ENCODE measurements at regions not wholly inside any gene's neighbourhood (a gene's known extent, or its start where the extent isn't known, plus 50 kb on each side); places are given as distances from the start of the nearest gene placed in this dataset.

DNA sequence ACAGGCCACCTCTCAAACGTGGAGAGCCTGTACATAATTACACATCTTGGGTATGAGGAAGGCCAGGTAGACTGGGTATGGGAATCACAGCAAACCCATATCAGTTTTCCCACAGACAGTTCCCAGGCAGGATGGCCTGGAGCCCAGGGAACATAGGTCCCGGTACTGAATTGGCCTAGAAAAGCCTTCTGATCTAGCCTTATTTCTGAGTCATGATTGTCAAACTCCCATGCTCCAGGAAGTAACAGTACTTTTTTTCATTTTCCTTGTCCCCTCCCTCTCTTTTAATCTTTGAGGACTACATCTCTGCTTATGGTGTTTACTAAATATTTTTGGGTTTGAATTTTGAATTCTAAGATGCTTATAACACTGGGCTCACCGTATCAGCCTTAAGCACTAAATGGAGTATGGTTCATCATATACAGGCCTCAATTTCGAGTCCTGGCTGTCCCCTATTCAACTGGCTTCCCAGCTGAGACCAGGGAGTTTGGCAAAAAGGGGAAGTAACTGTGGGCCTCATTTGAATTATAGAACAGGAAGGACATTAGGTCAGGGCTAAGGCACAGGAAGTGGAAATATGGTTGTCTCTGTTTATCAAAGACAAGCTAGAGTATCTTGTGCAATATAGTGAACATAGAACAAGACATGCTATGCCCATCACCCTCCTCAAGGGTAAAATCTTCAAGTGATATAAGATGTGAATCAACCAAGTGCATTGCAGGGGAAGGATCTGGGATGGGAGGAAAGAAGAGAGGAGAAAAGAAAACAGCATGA, 494.6 kb downstream of the NTRK3 start:
- Histone ChIP-seq H3K4me1 (ENCODE audit: insufficient read depth) (no peaks in the 10 kb centered on the region), H3K4me2 (no peak overlapping the region), H3K9me2 (ENCODE audit: insufficient read depth) (no peaks in the 10 kb centered on the region; the same call in 1 of the 2 replicates), H3K27ac (ENCODE audit: low read depth) (no peak overlapping the region), H4K20me1 (replicated peaks; ENCODE audit: insufficient read depth) (no peaks in the 10 kb centered on the region), H3K79me2 (replicated peaks; ENCODE audit: insufficient read depth) (no peaks in the 10 kb centered on the region), H3F3A (replicated peaks; ENCODE audit: low read depth) (no peaks in the 10 kb centered on the region), H3K4me3 (no peak overlapping the region), H3K36me3 (ENCODE audit: insufficient read depth) (no peaks in the 10 kb centered on the region), H3K27me3 (ENCODE audit: insufficient read depth) (no peaks in the 10 kb centered on the region), H2AFZ (no peak overlapping the region)
- ATAC-seq: no peak
- H3K36me3 Mint-ChIP-seq (ENCODE audit: low read depth): no peaks in the 10 kb centered on the region
- DNase-seq (ENCODE audit: low spot score): no peak
- H3K4me3 Mint-ChIP-seq: no peak overlapping the region
- H3K9me3 Mint-ChIP-seq: no peaks in the 10 kb centered on the region; the same call in 2 of the 3 replicates
- peaks cover 1% of the 10 kb centered on the region for H3K27me3 Mint-ChIP-seq (ENCODE audit: insufficient read depth, low read depth, poor library complexity)
- no peak overlapping the region for H3K27ac Mint-ChIP-seq
- peaks cover 16% of the 10 kb centered on the region for H3K4me1 Mint-ChIP-seq
- TF ChIP-seq, protein P1, sequence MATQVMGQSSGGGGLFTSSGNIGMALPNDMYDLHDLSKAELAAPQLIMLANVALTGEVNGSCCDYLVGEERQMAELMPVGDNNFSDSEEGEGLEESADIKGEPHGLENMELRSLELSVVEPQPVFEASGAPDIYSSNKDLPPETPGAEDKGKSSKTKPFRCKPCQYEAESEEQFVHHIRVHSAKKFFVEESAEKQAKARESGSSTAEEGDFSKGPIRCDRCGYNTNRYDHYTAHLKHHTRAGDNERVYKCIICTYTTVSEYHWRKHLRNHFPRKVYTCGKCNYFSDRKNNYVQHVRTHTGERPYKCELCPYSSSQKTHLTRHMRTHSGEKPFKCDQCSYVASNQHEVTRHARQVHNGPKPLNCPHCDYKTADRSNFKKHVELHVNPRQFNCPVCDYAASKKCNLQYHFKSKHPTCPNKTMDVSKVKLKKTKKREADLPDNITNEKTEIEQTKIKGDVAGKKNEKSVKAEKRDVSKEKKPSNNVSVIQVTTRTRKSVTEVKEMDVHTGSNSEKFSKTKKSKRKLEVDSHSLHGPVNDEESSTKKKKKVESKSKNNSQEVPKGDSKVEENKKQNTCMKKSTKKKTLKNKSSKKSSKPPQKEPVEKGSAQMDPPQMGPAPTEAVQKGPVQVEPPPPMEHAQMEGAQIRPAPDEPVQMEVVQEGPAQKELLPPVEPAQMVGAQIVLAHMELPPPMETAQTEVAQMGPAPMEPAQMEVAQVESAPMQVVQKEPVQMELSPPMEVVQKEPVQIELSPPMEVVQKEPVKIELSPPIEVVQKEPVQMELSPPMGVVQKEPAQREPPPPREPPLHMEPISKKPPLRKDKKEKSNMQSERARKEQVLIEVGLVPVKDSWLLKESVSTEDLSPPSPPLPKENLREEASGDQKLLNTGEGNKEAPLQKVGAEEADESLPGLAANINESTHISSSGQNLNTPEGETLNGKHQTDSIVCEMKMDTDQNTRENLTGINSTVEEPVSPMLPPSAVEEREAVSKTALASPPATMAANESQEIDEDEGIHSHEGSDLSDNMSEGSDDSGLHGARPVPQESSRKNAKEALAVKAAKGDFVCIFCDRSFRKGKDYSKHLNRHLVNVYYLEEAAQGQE (IDR thresholded peaks at IDR 0.05; ENCODE audit: unreplicated experiment): no peak
- TF ChIP-seq ZNF331 (CRISPR knock-in tag; IDR thresholded peaks at IDR 0.05; ENCODE audit: low read depth) (no peak), ZNF114 (CRISPR knock-in tag; IDR thresholded peaks at IDR 0.05) (no peak), STAT1 (IDR thresholded peaks at IDR 0.05; ENCODE audit: unreplicated experiment) (no peak), NANOG (IDR thresholded peaks at IDR 0.05; ENCODE audit: borderline replicate concordance) (no peak), EZH2phosphoT487 (IDR thresholded peaks at IDR 0.05; ENCODE audit: unreplicated experiment) (no peak), CREB1 (CRISPR knock-in tag; IDR thresholded peaks at IDR 0.05; ENCODE audit: low read depth) (no peak), EZH2 (IDR thresholded peaks at IDR 0.05; ENCODE audit: low read depth, unreplicated experiment) (no peak), POLR2AphosphoS5 (IDR thresholded peaks at IDR 0.05; ENCODE audit: low read depth) (no peak), JUNB (IDR thresholded peaks at IDR 0.05; ENCODE audit: unreplicated experiment) (no peak)
- TF ChIP-seq, protein P2, sequence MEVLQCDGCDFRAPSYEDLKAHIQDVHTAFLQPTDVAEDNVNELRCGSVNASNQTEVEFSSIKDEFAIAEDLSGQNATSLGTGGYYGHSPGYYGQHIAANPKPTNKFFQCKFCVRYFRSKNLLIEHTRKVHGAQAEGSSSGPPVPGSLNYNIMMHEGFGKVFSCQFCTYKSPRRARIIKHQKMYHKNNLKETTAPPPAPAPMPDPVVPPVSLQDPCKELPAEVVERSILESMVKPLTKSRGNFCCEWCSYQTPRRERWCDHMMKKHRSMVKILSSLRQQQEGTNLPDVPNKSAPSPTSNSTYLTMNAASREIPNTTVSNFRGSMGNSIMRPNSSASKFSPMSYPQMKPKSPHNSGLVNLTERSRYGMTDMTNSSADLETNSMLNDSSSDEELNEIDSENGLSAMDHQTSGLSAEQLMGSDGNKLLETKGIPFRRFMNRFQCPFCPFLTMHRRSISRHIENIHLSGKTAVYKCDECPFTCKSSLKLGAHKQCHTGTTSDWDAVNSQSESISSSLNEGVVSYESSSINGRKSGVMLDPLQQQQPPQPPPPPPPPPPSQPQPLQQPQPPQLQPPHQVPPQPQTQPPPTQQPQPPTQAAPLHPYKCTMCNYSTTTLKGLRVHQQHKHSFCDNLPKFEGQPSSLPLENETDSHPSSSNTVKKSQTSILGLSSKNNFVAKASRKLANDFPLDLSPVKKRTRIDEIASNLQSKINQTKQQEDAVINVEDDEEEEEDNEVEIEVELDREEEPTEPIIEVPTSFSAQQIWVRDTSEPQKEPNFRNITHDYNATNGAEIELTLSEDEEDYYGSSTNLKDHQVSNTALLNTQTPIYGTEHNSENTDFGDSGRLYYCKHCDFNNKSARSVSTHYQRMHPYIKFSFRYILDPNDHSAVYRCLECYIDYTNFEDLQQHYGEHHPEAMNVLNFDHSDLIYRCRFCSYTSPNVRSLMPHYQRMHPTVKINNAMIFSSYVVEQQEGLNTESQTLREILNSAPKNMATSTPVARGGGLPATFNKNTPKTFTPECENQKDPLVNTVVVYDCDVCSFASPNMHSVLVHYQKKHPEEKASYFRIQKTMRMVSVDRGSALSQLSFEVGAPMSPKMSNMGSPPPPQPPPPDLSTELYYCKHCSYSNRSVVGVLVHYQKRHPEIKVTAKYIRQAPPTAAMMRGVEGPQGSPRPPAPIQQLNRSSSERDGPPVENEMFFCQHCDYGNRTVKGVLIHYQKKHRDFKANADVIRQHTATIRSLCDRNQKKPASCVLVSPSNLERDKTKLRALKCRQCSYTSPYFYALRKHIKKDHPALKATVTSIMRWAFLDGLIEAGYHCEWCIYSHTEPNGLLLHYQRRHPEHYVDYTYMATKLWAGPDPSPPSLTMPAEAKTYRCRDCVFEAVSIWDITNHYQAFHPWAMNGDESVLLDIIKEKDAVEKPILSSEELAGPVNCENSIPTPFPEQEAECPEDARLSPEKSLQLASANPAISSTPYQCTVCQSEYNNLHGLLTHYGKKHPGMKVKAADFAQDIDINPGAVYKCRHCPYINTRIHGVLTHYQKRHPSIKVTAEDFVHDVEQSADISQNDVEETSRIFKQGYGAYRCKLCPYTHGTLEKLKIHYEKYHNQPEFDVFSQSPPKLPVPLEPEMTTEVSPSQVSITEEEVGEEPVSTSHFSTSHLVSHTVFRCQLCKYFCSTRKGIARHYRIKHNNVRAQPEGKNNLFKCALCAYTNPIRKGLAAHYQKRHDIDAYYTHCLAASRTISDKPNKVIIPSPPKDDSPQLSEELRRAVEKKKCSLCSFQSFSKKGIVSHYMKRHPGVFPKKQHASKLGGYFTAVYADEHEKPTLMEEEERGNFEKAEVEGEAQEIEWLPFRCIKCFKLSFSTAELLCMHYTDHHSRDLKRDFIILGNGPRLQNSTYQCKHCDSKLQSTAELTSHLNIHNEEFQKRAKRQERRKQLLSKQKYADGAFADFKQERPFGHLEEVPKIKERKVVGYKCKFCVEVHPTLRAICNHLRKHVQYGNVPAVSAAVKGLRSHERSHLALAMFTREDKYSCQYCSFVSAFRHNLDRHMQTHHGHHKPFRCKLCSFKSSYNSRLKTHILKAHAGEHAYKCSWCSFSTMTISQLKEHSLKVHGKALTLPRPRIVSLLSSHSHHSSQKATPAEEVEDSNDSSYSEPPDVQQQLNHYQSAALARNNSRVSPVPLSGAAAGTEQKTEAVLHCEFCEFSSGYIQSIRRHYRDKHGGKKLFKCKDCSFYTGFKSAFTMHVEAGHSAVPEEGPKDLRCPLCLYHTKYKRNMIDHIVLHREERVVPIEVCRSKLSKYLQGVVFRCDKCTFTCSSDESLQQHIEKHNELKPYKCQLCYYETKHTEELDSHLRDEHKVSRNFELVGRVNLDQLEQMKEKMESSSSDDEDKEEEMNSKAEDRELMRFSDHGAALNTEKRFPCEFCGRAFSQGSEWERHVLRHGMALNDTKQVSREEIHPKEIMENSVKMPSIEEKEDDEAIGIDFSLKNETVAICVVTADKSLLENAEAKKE (CRISPR knock-in tag; IDR thresholded peaks at IDR 0.05): no peak
- TF ChIP-seq, protein P3, sequence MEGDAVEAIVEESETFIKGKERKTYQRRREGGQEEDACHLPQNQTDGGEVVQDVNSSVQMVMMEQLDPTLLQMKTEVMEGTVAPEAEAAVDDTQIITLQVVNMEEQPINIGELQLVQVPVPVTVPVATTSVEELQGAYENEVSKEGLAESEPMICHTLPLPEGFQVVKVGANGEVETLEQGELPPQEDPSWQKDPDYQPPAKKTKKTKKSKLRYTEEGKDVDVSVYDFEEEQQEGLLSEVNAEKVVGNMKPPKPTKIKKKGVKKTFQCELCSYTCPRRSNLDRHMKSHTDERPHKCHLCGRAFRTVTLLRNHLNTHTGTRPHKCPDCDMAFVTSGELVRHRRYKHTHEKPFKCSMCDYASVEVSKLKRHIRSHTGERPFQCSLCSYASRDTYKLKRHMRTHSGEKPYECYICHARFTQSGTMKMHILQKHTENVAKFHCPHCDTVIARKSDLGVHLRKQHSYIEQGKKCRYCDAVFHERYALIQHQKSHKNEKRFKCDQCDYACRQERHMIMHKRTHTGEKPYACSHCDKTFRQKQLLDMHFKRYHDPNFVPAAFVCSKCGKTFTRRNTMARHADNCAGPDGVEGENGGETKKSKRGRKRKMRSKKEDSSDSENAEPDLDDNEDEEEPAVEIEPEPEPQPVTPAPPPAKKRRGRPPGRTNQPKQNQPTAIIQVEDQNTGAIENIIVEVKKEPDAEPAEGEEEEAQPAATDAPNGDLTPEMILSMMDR (conservative IDR thresholded peaks at IDR 0.05; ENCODE audit: low read depth in 2 of 2): no peak
- TF ChIP-seq, protein P4, sequence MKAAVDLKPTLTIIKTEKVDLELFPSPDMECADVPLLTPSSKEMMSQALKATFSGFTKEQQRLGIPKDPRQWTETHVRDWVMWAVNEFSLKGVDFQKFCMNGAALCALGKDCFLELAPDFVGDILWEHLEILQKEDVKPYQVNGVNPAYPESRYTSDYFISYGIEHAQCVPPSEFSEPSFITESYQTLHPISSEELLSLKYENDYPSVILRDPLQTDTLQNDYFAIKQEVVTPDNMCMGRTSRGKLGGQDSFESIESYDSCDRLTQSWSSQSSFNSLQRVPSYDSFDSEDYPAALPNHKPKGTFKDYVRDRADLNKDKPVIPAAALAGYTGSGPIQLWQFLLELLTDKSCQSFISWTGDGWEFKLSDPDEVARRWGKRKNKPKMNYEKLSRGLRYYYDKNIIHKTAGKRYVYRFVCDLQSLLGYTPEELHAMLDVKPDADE (IDR thresholded peaks at IDR 0.05): no peak
